ENCODE measurements at regions not wholly inside any gene's neighbourhood (a gene's known extent, or its start where the extent isn't known, plus 50 kb on each side); places are given as distances from the start of the nearest gene placed in this dataset.
"Not testable (repeated sequence)": the region's sequence is repeated elsewhere in the genome, so short reads cannot be mapped to it uniquely, and the experiment has no call there.

- peaks cover 23% of the 10 kb centered on the region for H3K9me3 Mint-ChIP-seq (ENCODE audit: unreplicated experiment)
- no peak for TF ChIP-seq CTCF (IDR thresholded peaks at IDR 0.05)
- H3K36me3 Mint-ChIP-seq (ENCODE audit: unreplicated experiment) = no peaks in the 10 kb centered on the region
- no peak overlapping the region for H3K27ac Mint-ChIP-seq (ENCODE audit: unreplicated experiment)
- no peak for DNase-seq (ENCODE audit: extremely low spot score, unreplicated experiment)
- H3K4me3 Mint-ChIP-seq (ENCODE audit: unreplicated experiment) = no peak overlapping the region
- no peaks in the 10 kb centered on the region for H3K4me1 Mint-ChIP-seq (ENCODE audit: unreplicated experiment)
- H3K27me3 Mint-ChIP-seq (ENCODE audit: unreplicated experiment) = no peaks in the 10 kb centered on the region
Measured at GRCh38 chr10:23786594-23786993, 347.7 kb downstream of the OTUD1 start.

GRCh38 chr10:23793577-23793976, 354.7 kb downstream of the OTUD1 start:
- Mint-ChIP-seq H3K4me3 (ENCODE audit: unreplicated experiment) (no peak overlapping the region), H3K27ac (ENCODE audit: unreplicated experiment) (no peak overlapping the region), H3K27me3 (ENCODE audit: unreplicated experiment) (no peaks in the 10 kb centered on the region), H3K36me3 (ENCODE audit: unreplicated experiment) (no peaks in the 10 kb centered on the region), H3K9me3 (ENCODE audit: unreplicated experiment) (peaks cover 28% of the 10 kb centered on the region), H3K4me1 (ENCODE audit: unreplicated experiment) (no peaks in the 10 kb centered on the region)
- no peak for DNase-seq (ENCODE audit: extremely low spot score, unreplicated experiment)
- no peak for TF ChIP-seq CTCF (IDR thresholded peaks at IDR 0.05)

GRCh38 chr10:23797452-23797851, 358.6 kb downstream of the OTUD1 start:
- not testable (repeated sequence) for H3K27me3 Mint-ChIP-seq (ENCODE audit: unreplicated experiment); H3K36me3 Mint-ChIP-seq (ENCODE audit: unreplicated experiment); H3K4me3 Mint-ChIP-seq (ENCODE audit: unreplicated experiment); H3K4me1 Mint-ChIP-seq (ENCODE audit: unreplicated experiment); DNase-seq (ENCODE audit: extremely low spot score, unreplicated experiment); H3K27ac Mint-ChIP-seq (ENCODE audit: unreplicated experiment)
- H3K9me3 Mint-ChIP-seq (ENCODE audit: unreplicated experiment) = peaks cover 42% of the 10 kb centered on the region

GRCh38 chr10:23804125-23804524, 365.2 kb downstream of the OTUD1 start:
- H3K27me3 Mint-ChIP-seq (ENCODE audit: unreplicated experiment) = no peaks in the 10 kb centered on the region
- H3K36me3 Mint-ChIP-seq (ENCODE audit: unreplicated experiment) = no peaks in the 10 kb centered on the region
- no peak for DNase-seq (ENCODE audit: extremely low spot score, unreplicated experiment)
- peaks cover 29% of the 10 kb centered on the region for H3K9me3 Mint-ChIP-seq (ENCODE audit: unreplicated experiment)
- no peak overlapping the region for H3K4me3 Mint-ChIP-seq (ENCODE audit: unreplicated experiment)
- H3K27ac Mint-ChIP-seq (ENCODE audit: unreplicated experiment) = no peak overlapping the region
- no peaks in the 10 kb centered on the region for H3K4me1 Mint-ChIP-seq (ENCODE audit: unreplicated experiment)
- TF ChIP-seq CTCF (IDR thresholded peaks at IDR 0.05) = no peak

- Mint-ChIP-seq H3K4me3 (ENCODE audit: unreplicated experiment) (no peak overlapping the region), H3K36me3 (ENCODE audit: unreplicated experiment) (no peaks in the 10 kb centered on the region), H3K9me3 (ENCODE audit: unreplicated experiment) (peaks cover 3% of the 10 kb centered on the region), H3K4me1 (ENCODE audit: unreplicated experiment) (no peaks in the 10 kb centered on the region), H3K27me3 (ENCODE audit: unreplicated experiment) (no peaks in the 10 kb centered on the region), H3K27ac (ENCODE audit: unreplicated experiment) (no peak overlapping the region)
- no peak for TF ChIP-seq CTCF (IDR thresholded peaks at IDR 0.05)
- no peak for DNase-seq (ENCODE audit: extremely low spot score, unreplicated experiment)
Measured at GRCh38 chr10:23813687-23814086, 374.8 kb downstream of the OTUD1 start.

GRCh38 chr10:23818484-23818883, 379.6 kb downstream of the OTUD1 start:
- no peak overlapping the region for H3K4me3 Mint-ChIP-seq (ENCODE audit: unreplicated experiment)
- no peaks in the 10 kb centered on the region for H3K36me3 Mint-ChIP-seq (ENCODE audit: unreplicated experiment)
- no peak overlapping the region for H3K27ac Mint-ChIP-seq (ENCODE audit: unreplicated experiment)
- TF ChIP-seq CTCF (IDR thresholded peaks at IDR 0.05) = no peak
- H3K4me1 Mint-ChIP-seq (ENCODE audit: unreplicated experiment) = no peaks in the 10 kb centered on the region
- H3K27me3 Mint-ChIP-seq (ENCODE audit: unreplicated experiment) = no peaks in the 10 kb centered on the region
- no peak for DNase-seq (ENCODE audit: extremely low spot score, unreplicated experiment)
- peaks cover 4% of the 10 kb centered on the region for H3K9me3 Mint-ChIP-seq (ENCODE audit: unreplicated experiment)

Data from osteocyte (in vitro differentiated cells).